ENCODE measurements at regions not wholly inside any gene's neighbourhood (a gene's known extent, or its start where the extent isn't known, plus 50 kb on each side); places are given as distances from the start of the nearest gene placed in this dataset.

- no peak for FAIRE-seq
Measured at GRCh38 chr1:82220754-82221153, 420.0 kb downstream of the ADGRL2 start.

- no peak for FAIRE-seq
Measured at GRCh38 chr1:82219841-82220240, 419.1 kb downstream of the ADGRL2 start.

GRCh38 chr1:82218846-82219245 is 418.1 kb downstream of the ADGRL2 start:
- no peak for FAIRE-seq

- no peak for FAIRE-seq
Measured at GRCh38 chr1:82215853-82216175, 415.1 kb downstream of the ADGRL2 start.

- no peak for FAIRE-seq
Measured at GRCh38 chr1:82215056-82215852, 414.5 kb downstream of the ADGRL2 start.

- FAIRE-seq, result no peak
Measured at GRCh38 chr1:82214606-82215005, 413.9 kb downstream of the ADGRL2 start.

- FAIRE-seq, result no peak
Measured at GRCh38 chr1:82197606-82198005, 396.9 kb downstream of the ADGRL2 start.

- FAIRE-seq, result no peak
Measured at GRCh38 chr1:82195245-82195644, 394.5 kb downstream of the ADGRL2 start.

- FAIRE-seq, result no peak
Measured at GRCh38 chr1:82185084-82185483, 384.4 kb downstream of the ADGRL2 start.

GRCh38 chr1:82181846-82182245 is 381.1 kb downstream of the ADGRL2 start:
- no peak for FAIRE-seq

GRCh38 chr1:82179131-82179530 is 378.4 kb downstream of the ADGRL2 start:
- no peak for FAIRE-seq

- FAIRE-seq, result no peak
Measured at GRCh38 chr1:82177192-82177591, 376.5 kb downstream of the ADGRL2 start.

- no peak for FAIRE-seq
Measured at GRCh38 chr1:82171955-82172354, 371.2 kb downstream of the ADGRL2 start.

- FAIRE-seq, result no peak
Measured at GRCh38 chr1:82168482-82168881, 367.7 kb downstream of the ADGRL2 start.

GRCh38 chr1:82165304-82165703 is 364.6 kb downstream of the ADGRL2 start:
- FAIRE-seq, result no peak

GRCh38 chr1:82162486-82163420 is 362.0 kb downstream of the ADGRL2 start:
- FAIRE-seq, result no peak

GRCh38 chr1:82161700-82162141 is 361.0 kb downstream of the ADGRL2 start:
- no peak for FAIRE-seq

- no peak for FAIRE-seq
Measured at GRCh38 chr1:82160903-82161302, 360.2 kb downstream of the ADGRL2 start.

- no peak for FAIRE-seq
Measured at GRCh38 chr1:82160036-82160435, 359.3 kb downstream of the ADGRL2 start.

- no peak for FAIRE-seq
Measured at GRCh38 chr1:82158981-82159380, 358.2 kb downstream of the ADGRL2 start.

GRCh38 chr1:82154219-82154970 is 353.7 kb downstream of the ADGRL2 start:
- FAIRE-seq, result no peak

GRCh38 chr1:82153752-82154151 is 353.0 kb downstream of the ADGRL2 start:
- no peak for FAIRE-seq

GRCh38 chr1:82153272-82153629 is 352.5 kb downstream of the ADGRL2 start:
- FAIRE-seq, result no peak
